Kidney tubule cell (primary cell): ENCODE measurements at regions not wholly inside any gene's neighbourhood (a gene's known extent, or its start where the extent isn't known, plus 50 kb on each side); places are given as distances from the start of the nearest gene placed in this dataset.

Experiments
- DNase-seq: peaks from one replicate; pipeline ENCODE4 v3.0.0-alpha.2; 2018; ENCODE audit warnings: low spot score

DNA sequence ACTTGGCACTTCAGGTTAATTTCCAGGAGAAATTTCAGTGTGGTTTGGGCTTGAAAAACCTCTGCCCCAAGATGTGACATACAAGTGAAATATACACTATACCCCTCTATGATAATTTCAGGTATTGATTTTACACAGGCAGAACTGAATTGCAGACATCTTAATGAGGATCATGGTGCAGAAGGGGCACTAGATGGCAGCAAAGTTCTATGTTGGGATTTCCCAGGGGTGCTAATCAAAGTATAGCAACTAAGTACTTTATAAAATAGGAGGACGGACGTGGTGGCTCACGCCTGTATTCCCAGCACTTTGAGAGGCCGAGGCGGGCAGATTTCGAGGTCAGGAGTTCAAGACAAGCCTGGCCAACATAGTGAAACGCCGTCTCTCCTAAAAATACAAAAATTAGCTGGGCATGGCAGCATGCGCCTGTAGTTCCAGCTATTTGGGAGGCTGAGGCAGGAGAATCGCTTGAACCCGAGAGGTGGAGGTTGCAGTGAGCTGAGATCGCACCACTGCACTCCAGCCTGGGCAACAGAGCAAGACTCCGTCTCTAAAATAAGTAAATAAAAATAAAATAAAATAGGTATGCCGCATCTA, 555.7 kb downstream of the ETS1 start:
- DNase-seq: peak; percentile 73

- DNase-seq: peak; percentile 21
Measured at GRCh38 chr11:128029219-128029722, 558.1 kb downstream of the ETS1 start.

- peak; percentile 95 for DNase-seq
Measured at GRCh38 chr11:128026596-128026995, 560.8 kb downstream of the ETS1 start.

DNA sequence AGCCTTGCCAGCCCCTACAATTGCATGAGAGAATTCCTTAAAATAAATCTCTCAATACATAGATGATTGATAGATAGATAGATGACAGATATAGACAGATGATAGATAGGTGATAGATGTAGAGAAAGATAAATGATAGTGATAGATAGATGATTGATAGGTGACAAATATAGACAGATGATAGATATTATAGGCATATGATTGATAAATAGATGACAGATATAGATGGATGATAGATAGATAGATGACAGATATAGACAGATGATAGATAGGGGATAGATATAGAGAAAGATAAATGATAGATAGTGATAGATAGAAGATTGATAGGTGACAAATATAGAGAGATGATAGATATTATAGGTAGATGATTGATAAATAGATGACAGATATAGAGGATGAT, 564.6 kb downstream of the ETS1 start:
- DNase-seq: no peak

- peak; percentile 55 for DNase-seq
Measured at GRCh38 chr11:128022007-128022368, 565.4 kb downstream of the ETS1 start.

GRCh38 chr11:128021349-128022006, 565.9 kb downstream of the ETS1 start:
- DNase-seq: peak; percentile 15

DNA sequence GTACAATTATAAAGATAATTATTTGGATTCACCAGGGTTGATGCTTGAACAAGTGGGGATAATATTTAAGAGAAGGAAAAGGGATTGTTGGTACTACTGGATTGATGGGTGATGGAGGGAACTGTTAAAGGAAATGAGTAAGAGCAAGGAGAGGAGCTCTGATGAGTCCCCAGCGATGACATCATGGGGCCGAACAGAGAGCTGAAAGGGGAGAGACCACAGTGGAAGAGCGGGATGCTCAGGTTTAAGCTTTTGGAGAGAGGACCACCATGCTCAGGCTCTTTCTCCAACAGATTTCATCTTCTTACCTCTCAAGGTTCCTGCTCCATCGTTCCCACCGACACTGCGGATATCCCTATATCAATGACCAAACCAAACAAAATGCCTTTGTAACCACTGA, 568.7 kb downstream of the ETS1 start:
- no peak for DNase-seq

- DNase-seq: no peak
Measured at GRCh38 chr11:128005562-128005961, 581.8 kb downstream of the ETS1 start.

DNA sequence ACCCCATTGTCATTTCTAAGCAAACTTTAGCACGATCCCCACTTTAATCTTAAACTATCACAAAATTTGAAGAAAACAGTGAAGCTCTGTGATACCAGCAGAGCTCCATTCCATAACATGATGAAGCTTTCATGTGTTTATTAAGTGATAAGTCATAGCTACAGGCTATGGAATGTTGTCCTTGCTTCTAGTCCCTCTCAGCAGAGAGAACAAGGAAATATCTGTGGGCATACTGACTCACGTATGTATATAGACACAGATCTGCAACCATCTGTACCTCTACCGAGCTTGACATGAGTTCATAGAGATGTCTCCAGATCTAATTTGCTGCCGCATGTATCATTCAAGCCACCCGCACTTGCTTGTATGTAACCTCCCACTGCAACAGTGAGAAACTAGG, 588.9 kb downstream of the ETS1 start:
- peak; percentile 9 for DNase-seq

- DNase-seq: no peak
Measured at GRCh38 chr11:127997594-127997993, 589.8 kb downstream of the ETS1 start.

DNA sequence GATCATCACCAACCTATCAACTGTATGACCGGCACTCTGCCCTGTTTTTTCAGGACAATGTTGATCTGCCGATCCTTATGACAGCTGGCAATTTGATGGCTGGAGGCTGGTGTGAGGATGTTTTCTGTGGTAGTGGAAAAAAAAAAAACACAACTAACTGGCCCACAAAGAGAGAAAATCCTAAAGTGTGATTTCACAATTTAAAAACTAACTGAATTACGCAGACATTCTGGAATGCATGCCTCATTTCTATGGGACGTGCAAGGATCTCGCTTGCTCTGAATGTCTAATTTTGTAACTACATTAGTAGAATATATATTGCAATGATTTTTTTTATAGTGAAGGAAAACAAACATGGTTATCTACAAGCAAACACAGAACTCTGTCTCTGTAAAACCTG, 590.5 kb downstream of the ETS1 start:
- no peak for DNase-seq

GRCh38 chr11:127995921-127996320, 591.4 kb downstream of the ETS1 start:
- no peak for DNase-seq

- peak; percentile 57 for DNase-seq
Measured at GRCh38 chr11:127994736-127995135, 592.6 kb downstream of the ETS1 start.

- no peak for DNase-seq
Measured at GRCh38 chr11:127993788-127994187, 593.6 kb downstream of the ETS1 start.

DNA sequence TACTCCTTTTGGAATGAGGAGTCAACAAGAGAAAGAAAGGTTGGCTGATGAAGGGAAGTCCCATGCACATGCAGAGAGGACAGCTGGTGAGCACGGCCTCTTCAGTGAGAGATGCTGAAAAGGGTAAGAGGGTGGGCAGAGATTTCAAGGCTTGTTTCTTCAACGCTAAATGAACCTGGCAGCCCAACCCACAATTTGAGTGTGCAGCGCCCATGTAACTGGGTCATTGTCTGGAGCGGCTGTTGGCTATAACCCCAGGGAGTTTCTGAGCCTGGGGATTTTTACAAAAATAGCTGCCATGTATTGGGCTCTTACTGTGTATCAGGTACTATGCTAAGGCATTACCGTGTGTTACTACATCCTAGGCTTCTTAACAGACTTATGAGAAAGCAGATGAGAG, 594.1 kb downstream of the ETS1 start:
- DNase-seq: no peak

DNA sequence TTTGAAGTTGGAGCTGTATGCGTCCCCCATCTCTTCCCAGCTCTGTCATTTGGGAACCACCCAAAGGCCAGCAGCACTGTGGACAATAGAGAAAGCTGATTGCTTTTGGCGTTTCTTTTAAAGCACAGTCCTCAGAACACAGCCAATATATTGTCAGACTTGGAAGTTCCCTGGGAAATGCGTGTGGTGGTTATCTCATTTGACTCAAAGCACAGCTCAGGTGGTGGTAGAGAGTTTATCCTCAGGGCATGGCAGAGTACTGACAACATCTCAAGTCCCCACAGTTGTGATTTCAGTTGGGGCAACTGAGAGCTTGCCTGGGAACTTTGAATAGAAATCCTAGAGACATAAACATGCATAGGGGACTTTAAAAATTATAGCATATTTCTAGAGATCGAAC, 601.3 kb downstream of the ETS1 start:
- no peak for DNase-seq

DNA sequence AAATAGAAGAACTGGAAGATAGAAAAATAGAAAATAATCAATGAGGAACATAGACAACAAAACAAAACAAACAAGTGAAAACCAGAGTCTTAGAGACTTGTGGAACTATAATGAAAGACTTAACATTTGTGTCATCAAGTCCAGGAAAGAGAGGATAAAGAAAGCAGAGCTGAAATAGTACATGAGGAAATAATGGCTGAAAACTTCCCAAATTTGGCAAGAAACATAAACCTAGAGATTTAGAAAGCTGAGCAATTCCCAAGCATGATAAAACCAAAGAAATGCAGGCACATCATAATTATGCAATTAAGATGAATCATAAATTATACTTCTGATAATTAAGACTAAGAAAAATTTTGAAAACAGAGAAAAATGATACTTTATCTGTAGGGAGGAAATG, 614.5 kb downstream of the ETS1 start:
- DNase-seq: no peak

DNA sequence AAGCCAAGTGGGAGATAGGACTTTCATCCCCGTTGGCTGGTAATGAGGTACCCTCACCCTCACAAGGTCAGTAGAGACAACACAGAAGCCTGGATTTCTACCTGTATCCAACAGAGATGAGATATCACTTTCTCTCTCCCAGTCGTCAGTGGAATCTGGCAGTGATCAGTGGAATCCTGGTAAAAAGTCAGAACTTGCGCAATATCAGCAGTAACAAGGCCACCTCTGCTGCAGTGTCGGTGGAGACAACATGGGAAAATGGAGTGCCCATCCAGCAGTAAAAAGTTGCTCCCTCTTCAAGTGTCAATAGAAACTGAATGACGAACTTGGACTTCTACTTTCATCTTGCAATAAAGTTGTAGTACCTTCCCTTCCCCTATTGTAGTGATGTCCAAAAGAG, 615.9 kb downstream of the ETS1 start:
- DNase-seq: no peak

DNA sequence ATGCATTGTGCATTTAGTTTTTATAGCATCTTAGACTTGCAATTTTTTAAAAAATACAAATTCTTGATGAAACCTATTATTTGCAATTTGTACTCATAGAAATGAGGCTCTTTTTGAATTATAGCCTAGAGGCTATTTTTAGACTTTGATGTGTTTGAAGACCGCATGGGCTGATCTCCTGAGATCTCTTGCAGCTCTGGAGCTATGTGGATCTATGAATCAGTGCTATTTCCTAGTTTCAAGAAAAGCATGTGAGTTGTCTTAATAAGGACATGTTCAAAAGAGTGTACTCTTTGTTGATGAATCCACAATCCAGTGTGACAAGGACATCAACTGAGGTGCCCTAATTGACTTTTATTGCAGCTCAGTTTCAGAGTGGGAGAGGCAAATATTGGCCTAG, 620.5 kb downstream of the ETS1 start:
- DNase-seq: no peak

GRCh38 chr11:127965939-127966668, 621.3 kb downstream of the ETS1 start:
- DNase-seq: no peak

- no peak for DNase-seq
Measured at GRCh38 chr11:127962416-127962815, 624.9 kb downstream of the ETS1 start.

GRCh38 chr11:127950162-127950561, 637.2 kb downstream of the ETS1 start:
- DNase-seq: no peak

GRCh38 chr11:127943763-127944162, 643.6 kb downstream of the ETS1 start:
- peak; percentile 45 for DNase-seq
